ENCODE measurements at regions not wholly inside any gene's neighbourhood (a gene's known extent, or its start where the extent isn't known, plus 50 kb on each side); places are given as distances from the start of the nearest gene placed in this dataset.

- ChIA-PET CTCF (interaction anchor here (0.5 kb wide), 2 partner anchors 63 to 395 kb away, joined by 3 to 13 read pairs; no protein-coding TSS in a partner anchor), POLR2A (ENCODE audit: unreplicated experiment) (interaction anchor here (0.7 kb wide), 2 partner anchors 35 to 276 kb away, joined by 4 to 7 read pairs; no protein-coding TSS in a partner anchor)
- Histone ChIP-seq H3K9me3 (ENCODE audit: insufficient read depth, low read depth) (no peaks in the 10 kb centered on the region), H3K36me3 (ENCODE audit: low read depth) (no peaks in the 10 kb centered on the region), H3K27me3 (ENCODE audit: insufficient read depth, low read depth) (no peaks in the 10 kb centered on the region), H4K20me1 (ENCODE audit: insufficient read depth) (no peaks in the 10 kb centered on the region), H3K4me1 (replicated peaks; ENCODE audit: insufficient read depth) (peaks cover 31% of the 10 kb centered on the region), H2AFZ (peak overlapping the region; percentile 29), H3K27ac (peak overlapping the region; percentile 74), H3F3A (ENCODE audit: insufficient read depth, low read depth) (peaks cover 22% of the 10 kb centered on the region), H3K4me2 (peak overlapping the region; percentile 66), H3K4me3 (no peak overlapping the region), H3K79me2 (ENCODE audit: low read depth) (no peaks in the 10 kb centered on the region), H3K9me2 (ENCODE audit: insufficient read depth) (no peaks in the 10 kb centered on the region)
- TF ChIP-seq CTCF (conservative IDR thresholded peaks at IDR 0.05) (no peak), EZH2 (IDR thresholded peaks at IDR 0.05; ENCODE audit: low read depth) (no peak)
- DNase-seq, result peak; percentile 29 to 90
- intact Hi-C loops (cut with micrococcal nuclease; ENCODE audit: unreplicated experiment), result loop anchor here (5.0 kb wide), 2 partner anchors 64 to 66 kb away; no protein-coding TSS in a partner anchor
- no TSS peak for BruUV-seq (replicated peaks)
These were observed 75.5 kb upstream of the CPM start for GRCh38 chr12:69008520-69008919.

DNA sequence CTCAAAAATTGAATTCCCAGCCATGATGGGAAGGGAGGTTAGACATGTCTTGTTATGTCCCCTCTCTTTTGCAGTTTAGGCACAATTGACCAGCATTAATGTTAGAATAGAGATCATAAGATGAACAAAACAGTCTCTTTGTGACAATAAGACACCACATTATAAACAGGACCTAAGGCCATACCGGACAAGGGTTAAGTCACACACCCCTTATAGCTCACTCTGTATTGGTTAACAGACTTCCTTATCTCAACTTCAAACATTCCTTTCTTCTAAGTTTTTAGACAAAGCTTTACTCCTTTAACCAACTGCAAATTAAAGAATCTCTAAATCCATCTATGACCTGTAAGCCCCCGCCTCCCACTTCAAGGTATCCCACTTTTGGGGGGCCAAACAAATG lies 81.1 kb upstream of the CPM start:
- Histone ChIP-seq H2AFZ (no peak overlapping the region), H3K4me3 (no peak overlapping the region), H3K4me1 (replicated peaks; ENCODE audit: insufficient read depth) (peaks cover 2% of the 10 kb centered on the region), H3K36me3 (ENCODE audit: low read depth) (no peaks in the 10 kb centered on the region), H3K79me2 (ENCODE audit: low read depth) (no peaks in the 10 kb centered on the region), H3F3A (ENCODE audit: insufficient read depth, low read depth) (peaks cover 4% of the 10 kb centered on the region; the same call in 1 of the 2 replicates), H3K9me3 (ENCODE audit: insufficient read depth, low read depth) (no peaks in the 10 kb centered on the region), H3K9me2 (ENCODE audit: insufficient read depth) (no peaks in the 10 kb centered on the region), H4K20me1 (ENCODE audit: insufficient read depth) (no peaks in the 10 kb centered on the region), H3K4me2 (no peak overlapping the region), H3K27me3 (ENCODE audit: insufficient read depth, low read depth) (no peaks in the 10 kb centered on the region), H3K27ac (no peak overlapping the region)
- no peak for DNase-seq
- intact Hi-C loops (cut with micrococcal nuclease; ENCODE audit: unreplicated experiment), result no loop called here
- POLR2A ChIA-PET (ENCODE audit: unreplicated experiment), result interaction anchor here (0.7 kb wide), 1 partner anchor 39 kb away, joined by 4 read pairs; no protein-coding TSS in a partner anchor
- CTCF ChIA-PET, result no interaction called here
- TF ChIP-seq CTCF (conservative IDR thresholded peaks at IDR 0.05) (no peak), EZH2 (IDR thresholded peaks at IDR 0.05; ENCODE audit: low read depth) (no peak)
- BruUV-seq (replicated peaks), result no TSS peak

GRCh38 chr12:69015017-69015416 lies 82.0 kb upstream of the CPM start:
- Histone ChIP-seq H3K9me3 (ENCODE audit: insufficient read depth, low read depth) (no peaks in the 10 kb centered on the region), H3K4me1 (replicated peaks; ENCODE audit: insufficient read depth) (no peaks in the 10 kb centered on the region), H3K36me3 (ENCODE audit: low read depth) (no peaks in the 10 kb centered on the region), H3K9me2 (ENCODE audit: insufficient read depth) (no peaks in the 10 kb centered on the region), H3K27ac (no peak overlapping the region), H3F3A (ENCODE audit: insufficient read depth, low read depth) (no peaks in the 10 kb centered on the region), H2AFZ (no peak overlapping the region), H3K27me3 (ENCODE audit: insufficient read depth, low read depth) (no peaks in the 10 kb centered on the region), H4K20me1 (ENCODE audit: insufficient read depth) (no peaks in the 10 kb centered on the region), H3K4me3 (no peak overlapping the region), H3K4me2 (no peak overlapping the region), H3K79me2 (ENCODE audit: low read depth) (no peaks in the 10 kb centered on the region)
- intact Hi-C loops (cut with micrococcal nuclease; ENCODE audit: unreplicated experiment), result no loop called here
- ChIA-PET POLR2A (ENCODE audit: unreplicated experiment) (no interaction called here), CTCF (no interaction called here)
- no TSS peak for BruUV-seq (replicated peaks)
- TF ChIP-seq EZH2 (IDR thresholded peaks at IDR 0.05; ENCODE audit: low read depth) (no peak), CTCF (conservative IDR thresholded peaks at IDR 0.05) (no peak)
- DNase-seq, result no peak

Measured in PC-9 (cell line).